Hematopoietic multipotent progenitor cell treated with erythropoietin and hydrocortisone succinate and interleukin-3 and kit ligand, for 6 days (in vitro differentiated cells): ENCODE measurements at regions not wholly inside any gene's neighbourhood (a gene's known extent, or its start where the extent isn't known, plus 50 kb on each side); places are given as distances from the start of the nearest gene placed in this dataset.
"Not testable (repeated sequence)": the region's sequence is repeated elsewhere in the genome, so short reads cannot be mapped to it uniquely, and the experiment has no call there.

ENCODE experiments used
- DNase-seq: peaks from one replicate; pipeline ENCODE4 v3.0.0-alpha.2; 2015

DNA sequence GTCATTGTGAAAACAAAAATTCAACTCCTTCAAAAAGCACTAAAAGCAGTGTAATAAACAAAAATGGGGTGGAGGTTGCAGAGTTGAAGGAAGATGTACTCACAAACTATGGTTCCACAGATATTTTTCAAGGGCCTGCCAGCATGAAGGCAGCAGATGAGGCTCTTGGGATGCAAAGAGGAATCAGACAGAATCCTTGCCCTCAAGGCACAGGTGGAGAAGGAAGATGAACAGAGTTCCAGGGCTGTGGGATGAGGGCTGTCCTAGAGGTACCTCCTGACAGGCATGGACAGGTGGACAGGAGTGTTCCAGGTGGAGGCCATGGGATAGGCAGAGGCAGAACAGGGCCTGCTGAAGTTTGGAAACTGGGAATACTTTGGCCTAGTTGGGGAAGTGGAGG is 140.5 kb upstream of the ANKH start:
- DNase-seq = no peak

DNA sequence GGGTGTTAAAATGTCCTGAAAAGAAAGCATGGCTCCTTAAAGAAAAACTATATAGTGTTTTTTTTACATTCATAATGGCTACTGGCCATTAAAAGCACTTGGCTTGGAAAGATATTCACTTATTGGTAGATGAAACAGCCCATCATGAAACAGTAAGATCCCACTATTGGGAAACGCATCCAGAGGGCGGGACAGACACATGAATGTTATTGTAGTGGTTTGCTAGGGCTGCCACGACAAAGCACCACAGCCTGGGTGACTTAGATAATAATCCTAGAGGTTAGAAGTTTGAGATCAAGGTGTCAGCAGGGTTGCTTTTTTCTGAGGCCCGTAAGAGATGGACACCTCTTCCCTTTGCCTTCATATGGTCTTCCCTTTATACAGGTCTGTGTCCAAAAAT is 139.4 kb upstream of the ANKH start:
- DNase-seq = no peak

DNA sequence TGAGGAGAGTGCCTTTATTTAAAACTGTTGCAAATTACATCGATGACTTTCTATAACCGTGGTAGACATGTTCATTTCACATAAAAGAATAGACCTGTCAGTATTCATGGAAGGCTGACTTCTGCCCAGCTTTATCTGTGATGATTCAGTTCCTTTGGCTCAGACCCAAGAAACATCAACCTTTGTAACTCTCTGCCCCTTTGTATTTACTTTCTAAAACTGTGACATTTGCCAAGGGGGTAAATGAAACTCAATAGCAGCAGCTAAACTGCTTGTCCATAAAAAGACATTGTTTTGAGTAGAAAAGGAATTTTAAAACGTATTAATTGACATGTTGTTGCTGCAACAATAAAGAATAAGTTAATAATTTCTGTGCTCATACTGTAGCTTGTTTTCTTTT is 137.8 kb upstream of the ANKH start:
- peak; percentile 74 for DNase-seq

DNA sequence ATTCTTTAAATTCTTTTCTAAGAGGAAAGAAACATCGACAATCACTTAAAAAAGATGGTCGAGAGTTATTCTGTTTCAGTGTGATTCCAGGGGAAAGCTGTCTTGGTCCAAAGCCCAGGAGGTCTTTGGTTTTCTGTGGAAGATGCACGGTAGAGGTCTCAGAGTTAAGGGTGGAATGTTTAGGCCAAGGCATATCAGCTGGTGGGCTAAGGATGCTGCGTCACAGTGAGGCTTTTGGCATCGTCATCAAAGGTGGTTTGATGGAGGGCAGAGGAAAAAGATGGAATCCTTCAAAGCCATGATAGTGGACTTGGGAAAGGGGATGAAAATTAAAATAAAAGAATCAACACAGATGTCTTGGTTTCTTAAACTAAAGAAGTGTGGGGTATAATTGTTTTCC is 137.3 kb upstream of the ANKH start:
- DNase-seq = no peak

DNA sequence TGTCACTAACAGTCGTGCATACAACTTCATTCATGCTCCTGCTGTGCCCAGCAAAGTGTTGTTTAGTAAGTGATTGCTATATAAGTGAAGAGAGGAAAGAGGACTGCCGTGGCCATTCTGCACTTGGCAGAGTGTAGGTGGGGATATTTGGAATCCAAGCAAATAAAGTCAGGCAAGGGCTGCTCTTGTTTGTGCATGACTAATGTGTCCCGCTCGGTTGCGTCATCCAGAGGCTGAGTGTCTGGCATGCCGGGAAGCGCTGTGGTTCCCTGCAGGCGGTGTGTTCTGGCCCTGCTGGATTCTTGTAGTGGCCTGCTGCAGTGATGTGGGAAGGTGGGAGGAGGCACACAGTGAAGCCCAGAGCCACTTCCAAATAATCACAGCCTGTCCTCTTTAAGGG is 136.9 kb upstream of the ANKH start:
- DNase-seq = no peak

DNA sequence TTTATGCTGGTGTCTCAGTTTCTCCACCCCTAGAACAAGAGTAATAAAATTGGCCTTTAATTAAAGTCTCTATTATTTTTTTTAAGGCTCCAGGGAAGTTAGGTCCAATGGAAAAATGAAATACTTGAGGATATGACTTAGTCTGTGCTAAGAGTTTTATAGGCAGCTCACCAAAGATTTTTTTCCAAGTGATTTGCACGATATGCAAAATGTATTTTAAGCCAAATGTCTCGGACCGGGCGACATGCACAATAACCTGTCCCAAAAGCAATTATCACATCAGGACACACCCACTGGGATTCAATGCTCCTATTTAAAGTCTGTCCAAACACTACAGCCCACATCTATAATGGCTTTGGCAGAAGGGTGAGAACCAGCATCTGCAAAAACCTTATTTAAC is 136.1 kb upstream of the ANKH start:
- no peak for DNase-seq

DNA sequence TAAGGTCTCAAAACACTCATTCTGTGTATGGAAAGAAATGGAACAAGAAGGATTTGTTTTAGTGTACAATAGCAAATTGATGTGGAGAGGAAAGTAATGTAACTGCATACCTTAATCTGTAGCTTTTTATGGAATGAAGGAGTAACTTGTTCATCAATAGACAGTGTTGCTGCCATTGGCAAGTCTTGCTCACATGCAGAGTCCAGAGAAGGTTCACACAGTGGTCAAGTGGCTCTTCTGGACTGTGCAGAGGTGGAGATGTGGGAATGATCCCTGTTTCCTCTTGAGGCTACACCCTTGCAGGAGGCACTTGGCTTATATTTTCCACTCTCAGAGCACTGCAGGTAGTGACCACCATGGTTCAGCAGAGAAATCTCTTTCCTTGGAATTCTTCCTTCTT is 132.9 kb upstream of the ANKH start:
- no peak for DNase-seq

DNA sequence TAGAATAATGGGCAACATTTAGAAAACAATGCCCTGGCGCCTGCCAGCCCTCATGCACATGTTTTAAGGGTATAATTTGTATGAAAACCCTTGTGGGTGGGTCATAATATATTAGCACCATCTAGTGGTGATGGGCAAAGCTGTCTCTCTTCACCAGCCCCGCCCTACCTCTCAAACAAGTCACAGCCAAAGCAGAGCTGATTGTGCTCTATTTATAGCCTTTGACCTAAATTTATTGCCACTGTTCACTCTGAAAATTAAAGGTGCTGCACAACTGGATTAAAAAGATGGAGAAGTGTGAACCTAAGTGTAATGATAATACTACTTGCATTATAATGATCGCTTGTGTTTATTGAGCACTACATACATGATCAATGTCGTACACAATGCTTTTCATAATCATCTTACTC is 131.9 kb upstream of the ANKH start:
- DNase-seq = peak; percentile 89

DNA sequence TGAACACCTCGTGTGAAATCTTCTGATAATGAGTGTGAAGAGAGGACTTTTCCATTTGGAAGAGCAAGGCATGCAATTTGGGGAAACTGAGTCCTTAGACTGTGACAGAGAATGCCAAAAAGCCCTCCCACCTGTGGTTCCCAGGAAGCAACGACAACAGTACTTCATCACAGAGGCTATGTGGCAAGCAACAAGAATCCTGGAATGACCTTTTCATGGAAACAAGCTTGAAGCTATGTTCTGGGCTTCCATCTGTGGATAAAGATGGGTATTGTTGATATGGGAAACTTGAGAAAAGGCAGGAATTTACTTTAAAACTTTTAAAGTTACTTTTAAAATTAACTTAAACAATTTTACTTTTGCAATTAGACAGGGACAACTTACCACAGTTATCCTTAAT is 131.2 kb upstream of the ANKH start:
- no peak for DNase-seq

DNA sequence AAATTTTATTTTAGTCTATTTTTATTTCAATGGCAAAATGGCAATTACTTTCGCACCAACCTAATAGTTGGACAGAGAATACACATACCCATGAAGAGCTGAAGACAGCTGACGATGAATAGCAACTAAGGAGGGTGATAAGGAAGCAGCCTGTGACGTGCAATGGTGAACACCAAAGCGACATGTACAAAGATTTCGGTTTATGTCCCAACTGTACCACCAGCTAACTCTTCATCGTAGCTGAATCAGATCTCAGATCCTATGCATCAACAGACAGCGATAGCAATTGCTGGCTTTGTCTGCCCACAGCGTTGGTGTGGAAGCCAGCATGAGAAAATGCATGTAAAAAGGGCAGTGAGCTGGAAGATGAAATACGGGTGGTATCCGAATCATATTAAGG is 130.6 kb upstream of the ANKH start:
- DNase-seq = peak; percentile 52

DNA sequence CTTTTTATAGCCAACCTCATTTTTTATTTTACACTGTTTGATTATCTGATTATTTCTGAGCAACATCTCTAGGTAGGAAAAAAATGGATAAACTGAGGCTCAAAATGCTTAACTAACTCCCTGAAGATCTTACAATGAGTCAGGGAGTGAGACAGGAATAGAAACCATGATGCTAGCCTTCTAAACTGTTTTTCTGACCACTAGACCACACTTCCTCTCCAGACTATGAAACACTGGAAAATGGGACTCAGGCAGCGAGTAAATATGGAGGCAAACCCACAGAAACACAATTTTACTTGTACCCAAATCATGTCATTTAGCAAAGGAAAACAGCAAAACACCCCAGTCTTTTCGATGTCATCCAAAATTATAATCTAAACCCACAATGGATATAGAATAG is 129.9 kb upstream of the ANKH start:
- no peak for DNase-seq

DNA sequence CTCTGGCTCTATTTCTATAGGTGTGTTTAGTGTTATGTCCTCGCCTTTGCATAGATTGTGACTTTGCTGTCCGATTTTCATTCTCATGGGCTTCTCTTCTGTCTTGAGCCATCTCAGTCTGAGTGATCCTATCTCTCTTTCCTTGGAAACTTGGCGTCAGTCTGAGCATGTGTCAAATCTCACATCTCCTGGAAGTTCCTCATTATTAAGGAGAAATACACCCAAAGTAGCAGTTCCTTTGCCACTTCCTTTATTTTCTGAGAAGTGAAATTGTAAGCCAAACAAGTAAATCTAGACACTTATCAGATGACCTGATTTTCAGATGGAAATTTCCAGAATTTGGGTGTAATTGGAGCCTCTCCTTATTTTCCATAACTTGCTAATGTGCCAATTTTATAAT is 126.9 kb upstream of the ANKH start:
- DNase-seq = no peak

DNA sequence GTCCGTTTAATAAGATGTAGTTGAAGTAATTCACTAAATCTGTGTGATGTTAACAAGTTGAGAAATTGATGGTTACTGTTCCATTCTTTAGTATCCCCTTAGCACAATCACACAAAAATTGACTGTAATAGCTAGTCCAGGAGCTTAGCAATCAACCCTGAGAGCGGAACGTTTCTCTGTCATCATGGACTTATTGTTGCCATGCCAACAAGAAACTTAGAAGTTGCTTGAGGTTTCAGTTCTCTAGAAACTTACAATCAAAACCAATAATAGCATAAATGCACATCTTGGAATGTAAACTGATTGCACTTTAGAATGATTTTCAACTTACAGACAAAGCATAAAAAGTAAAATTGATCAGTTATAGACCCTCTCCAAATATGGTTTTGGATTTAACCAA is 125.4 kb upstream of the ANKH start:
- DNase-seq = no peak

DNA sequence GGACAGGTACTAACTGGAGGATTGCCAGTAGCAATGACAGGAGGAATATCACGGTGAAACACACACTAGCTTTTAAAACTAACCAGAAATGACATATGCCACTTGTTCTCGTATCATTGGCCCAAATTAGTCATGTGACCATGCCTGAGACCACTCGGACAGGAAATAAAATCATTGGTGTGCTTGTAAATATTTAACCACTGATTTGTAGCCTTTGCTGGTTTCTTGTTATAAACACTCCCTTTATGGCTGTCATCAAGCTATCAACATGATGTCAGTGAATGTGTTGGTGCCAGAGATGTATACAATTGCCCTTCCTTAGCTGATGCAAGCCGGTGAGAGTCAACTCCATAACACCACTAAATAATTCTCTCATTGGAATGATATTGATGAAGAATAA is 123.7 kb upstream of the ANKH start:
- no peak for DNase-seq

DNA sequence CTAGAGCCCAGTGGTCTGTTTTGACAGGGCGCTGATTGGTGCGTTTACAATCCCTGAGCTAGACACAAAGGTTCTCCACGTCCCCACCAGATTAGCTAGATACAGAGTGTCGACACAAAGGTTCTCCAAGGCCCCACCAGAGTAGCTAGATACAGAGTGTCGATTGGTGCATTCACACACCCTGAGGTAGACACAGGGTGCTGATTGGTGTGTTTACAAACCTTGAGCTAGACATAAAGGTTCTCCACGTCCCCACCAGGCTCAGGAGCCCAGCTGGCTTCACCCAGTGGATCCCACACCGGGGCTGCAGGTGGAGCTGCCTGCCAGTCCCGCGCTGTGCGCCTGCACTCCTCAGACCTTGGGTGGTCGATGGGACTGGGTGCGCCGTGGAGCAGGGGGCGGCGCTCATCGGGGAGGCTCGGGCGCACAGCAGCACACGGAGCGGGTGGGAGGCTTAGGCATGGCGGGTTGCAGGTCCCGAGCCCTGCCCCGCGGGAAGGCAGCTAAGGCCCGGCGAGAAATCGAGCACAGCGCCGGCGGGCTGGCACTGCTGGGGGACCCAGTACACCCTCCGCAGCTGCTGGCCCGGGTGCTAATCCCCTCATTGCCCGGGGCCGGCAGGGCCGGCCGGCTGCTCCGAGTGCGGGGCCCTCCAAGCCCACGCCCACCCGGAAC is 122.0 kb upstream of the ANKH start:
- not testable (repeated sequence) for DNase-seq

DNA sequence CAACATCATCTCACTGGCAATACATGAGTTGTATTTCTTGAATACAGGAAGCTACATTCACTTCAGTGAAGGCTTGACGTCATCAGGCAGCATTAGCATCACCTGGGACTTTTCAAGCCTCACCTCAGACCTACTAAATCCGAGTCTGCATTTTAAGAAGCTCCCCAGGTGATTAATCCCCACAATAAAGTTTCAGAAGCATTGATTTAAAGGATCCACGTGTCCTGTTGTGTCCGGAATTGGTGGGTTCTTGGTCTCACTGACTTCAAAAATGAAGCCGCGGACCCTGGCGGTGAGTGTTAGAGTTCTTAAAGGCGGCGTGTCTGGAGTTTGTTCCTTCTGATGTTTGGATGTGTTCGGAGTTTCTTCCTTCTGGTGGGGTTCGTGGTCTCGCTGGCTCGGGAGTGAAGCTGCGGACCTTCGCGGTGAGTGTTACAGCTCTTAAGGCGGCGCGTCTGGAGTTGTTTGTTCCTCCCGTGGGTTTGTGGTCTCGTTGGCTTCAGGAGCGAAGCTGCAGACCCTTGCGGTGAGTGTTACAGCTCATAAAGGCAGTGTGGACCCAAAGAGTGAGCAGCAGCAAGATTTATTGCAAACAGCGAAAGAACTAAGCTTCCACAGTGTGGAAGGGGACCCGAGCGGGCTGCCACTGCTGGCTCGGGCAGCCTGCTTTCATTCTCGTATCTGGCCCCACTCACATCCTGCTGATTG is 121.3 kb upstream of the ANKH start:
- DNase-seq = peak; percentile 32

DNA sequence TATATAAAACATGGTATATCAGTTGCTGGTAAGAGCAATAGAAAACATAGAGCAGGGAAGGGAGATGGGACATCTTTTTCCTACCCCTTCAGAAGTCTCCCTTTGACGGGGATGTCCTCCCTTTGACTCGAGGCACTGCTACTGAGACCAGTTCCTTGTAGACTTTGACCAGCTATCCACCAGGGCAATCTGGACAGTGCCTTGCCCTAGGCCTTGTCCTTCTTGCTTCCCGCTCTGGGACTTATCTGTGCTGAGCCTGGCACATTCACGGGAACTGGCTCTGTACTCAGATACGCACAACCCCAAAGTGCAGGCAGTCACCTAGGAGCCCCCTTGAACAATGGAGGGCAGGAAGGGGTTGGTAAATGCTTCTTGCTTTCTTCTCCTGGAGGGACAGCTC is 116.6 kb upstream of the ANKH start:
- no peak for DNase-seq

DNA sequence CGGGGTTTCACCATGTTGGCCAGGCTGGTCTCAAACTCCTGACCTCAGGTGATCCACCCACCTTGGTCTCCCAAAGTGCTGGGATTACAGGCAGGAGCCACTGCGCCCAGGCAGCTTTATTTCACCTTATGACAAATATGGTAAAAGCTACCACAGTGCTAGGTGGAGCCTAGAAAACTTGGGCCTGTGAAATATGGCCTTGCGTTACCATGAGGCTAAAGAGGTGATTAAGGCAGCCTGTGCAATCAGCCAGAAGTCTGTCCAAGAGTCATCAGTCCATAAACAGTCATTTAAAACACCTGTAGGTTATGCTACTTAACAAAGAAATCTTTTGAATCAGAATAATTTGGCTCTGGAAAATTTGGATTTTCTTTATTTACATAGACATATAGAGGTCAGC is 114.8 kb upstream of the ANKH start:
- no peak for DNase-seq

DNA sequence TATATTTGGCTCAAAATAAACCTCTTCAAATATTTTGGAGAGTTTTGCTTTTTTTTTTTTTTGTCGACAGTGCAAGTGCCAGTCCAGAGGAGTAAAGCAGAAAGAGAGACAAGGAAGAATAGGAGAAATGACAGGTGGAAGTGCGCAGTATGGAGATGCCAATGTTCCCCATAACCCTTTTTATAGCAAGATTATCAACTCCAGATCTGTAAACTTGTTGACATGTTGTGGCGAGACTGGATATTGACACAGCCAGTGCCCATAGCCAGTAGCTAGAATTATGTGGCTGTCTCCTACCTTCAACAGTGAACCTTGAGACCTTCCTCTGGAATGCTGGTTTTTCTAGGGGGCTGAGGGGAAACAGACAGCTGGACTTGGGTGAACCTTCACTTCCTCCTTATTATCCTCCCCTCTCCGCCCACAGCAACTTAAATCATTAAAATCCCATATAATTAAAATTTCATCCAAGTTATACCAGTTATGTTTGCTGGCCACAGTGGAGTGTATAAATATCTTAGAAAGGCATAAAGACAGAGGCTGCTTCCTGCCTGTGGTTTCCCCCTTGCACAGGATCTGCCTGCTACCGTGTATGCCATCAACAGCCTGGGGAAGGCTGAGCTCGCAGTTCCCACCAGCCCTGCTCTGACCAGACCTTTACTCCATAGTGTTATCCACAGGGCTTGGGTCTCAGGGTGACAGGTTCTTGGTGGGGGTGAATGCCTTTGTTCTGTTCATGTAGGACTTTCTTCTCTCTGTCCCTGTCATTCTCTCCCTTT is 112.3 kb upstream of the ANKH start:
- DNase-seq = peak; percentile 24

DNA sequence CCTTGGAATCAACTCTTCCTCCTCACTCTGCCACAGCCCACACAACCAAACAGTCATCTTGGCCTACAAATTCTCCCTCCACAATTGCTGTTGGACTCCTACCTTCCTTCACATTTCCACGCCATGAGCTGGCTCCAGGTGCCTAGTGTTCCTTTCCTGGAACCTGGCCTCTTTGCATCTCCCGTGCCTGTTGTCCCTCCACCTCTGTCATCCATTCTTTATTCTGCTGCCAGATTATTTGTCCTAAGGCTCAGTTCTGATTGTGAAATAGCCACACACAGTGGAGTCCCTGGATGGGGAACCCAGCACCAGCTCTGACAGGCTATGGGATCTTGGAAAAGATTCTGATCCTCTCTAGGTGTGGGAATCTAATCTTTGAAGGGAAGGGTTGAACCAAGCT is 109.1 kb upstream of the ANKH start:
- DNase-seq = no peak

DNA sequence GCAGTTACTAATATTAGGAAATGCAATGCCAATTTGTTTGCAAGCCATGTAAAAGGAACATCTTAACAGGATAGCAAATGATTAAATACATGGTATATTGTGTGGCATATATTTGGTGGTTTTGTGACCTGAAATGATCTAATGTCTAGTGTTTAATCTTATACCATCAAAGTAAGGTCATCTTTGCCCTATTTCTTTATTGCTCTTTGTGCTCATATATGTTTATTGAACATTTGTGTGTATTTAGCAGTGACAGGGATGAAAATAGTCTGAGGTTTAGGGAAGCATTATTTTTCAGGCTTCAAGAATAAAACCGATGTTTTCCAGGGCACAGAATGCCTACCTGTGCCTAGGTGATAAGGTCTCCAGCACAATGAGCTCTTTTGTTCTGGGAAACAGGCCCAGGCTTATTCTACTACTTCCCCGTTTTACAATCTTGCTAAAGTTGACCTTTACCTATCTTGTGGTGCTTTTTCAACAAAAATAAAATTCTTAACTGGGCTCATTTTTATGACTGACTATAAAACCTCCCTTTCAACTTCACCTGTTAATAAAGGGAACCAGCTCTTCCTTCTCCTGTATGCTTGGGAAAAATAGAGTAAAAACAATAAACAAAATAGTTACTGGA is 105.6 kb upstream of the ANKH start:
- no peak for DNase-seq

DNA sequence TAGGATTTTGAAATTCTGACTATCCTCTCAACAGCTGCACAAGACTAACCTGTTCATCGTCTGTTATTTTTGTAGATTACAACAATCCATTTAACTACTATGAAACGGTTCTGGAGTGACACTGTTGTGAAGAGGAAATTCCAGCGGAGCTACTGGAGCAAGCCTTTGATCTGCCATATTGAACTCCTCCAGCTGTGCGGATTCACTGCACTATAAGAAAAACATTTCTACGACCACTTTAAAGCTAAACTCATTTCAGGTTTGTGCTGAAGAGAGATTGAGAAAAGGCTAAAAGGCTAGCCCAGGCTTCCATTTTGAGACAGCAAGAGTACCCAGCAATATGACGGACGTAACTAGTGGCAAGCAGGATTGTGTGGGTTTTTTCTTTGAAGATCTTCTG is 104.9 kb upstream of the ANKH start:
- no peak for DNase-seq

DNA sequence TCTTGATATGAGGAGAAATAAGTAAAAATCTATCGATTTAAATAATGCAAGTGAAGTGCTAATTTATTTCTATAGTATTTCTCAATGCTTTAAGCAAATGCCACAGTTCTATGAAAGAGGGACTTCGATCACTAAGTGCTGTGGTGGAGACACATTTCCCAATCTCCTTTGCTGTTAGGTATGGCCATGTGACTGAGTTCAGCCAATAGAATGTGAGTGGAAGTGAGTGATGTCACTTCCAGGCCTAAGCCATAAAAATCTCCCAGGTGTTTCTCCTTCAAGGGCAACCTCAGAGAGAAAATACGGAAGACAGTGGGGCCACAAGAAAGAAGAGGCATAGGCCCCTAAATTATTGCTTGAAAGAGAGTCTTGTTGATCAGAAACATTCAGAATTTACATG is 100.3 kb upstream of the ANKH start:
- DNase-seq = no peak

DNA sequence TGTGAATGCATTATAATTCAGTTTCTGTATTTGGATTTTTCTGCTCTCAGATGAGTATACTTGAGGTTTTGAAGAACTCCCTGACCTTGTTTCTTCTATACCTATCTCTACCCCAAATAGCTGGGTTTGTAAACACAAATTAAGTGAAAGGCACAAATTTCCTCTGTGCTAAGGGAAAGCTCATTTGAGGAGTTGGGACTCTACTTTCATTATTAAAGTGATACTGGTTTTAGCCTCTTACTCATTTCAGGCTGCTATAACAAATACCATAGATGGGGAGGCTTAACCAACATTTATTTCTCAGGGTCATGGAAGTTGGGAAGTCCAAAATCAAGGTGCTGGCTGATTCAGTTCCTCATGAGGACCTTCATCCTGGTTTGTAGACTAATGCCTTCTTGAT is 97.2 kb upstream of the ANKH start:
- DNase-seq = no peak
